SU-DHL-6 (cell line): ENCODE measurements at regions not wholly inside any gene's neighbourhood (a gene's known extent, or its start where the extent isn't known, plus 50 kb on each side); places are given as distances from the start of the nearest gene placed in this dataset.

Source experiments
- CTCF ChIP-seq: fragments of 200-600 bp; sonication (generic); IDR thresholded peaks from one replicate; pipeline ENCODE4 v1.5.1; 2017; ENCODE audit warnings: antibody characterized with exemption, mild to moderate bottlenecking, low read length, moderate library complexity; ENCODE audit not compliant: insufficient read depth, poor library complexity, severe bottlenecking
- EZH2phosphoT487 ChIP-seq: fragments of 200-600 bp; sonication (generic), shearing (Covaris generic); conservative IDR thresholded peaks from 2 replicates; pipeline ENCODE4 v1.6.1; 2018; ENCODE audit warnings: mild to moderate bottlenecking, antibody characterized with exemption, low read length, moderate library complexity, mixed read lengths

- no peak for TF ChIP-seq CTCF
- no peak for TF ChIP-seq EZH2phosphoT487
Observed at GRCh38 chr4:26050212-26050643, 136.2 kb downstream of the SMIM20 start.
